Fibroblast of skin of abdomen (primary cell): ENCODE measurements at regions not wholly inside any gene's neighbourhood (a gene's known extent, or its start where the extent isn't known, plus 50 kb on each side); places are given as distances from the start of the nearest gene placed in this dataset.

Experiments used
- DNase-seq: peaks from one replicate; pipeline ENCODE4 v3.0.0-alpha.2; 2013

DNA sequence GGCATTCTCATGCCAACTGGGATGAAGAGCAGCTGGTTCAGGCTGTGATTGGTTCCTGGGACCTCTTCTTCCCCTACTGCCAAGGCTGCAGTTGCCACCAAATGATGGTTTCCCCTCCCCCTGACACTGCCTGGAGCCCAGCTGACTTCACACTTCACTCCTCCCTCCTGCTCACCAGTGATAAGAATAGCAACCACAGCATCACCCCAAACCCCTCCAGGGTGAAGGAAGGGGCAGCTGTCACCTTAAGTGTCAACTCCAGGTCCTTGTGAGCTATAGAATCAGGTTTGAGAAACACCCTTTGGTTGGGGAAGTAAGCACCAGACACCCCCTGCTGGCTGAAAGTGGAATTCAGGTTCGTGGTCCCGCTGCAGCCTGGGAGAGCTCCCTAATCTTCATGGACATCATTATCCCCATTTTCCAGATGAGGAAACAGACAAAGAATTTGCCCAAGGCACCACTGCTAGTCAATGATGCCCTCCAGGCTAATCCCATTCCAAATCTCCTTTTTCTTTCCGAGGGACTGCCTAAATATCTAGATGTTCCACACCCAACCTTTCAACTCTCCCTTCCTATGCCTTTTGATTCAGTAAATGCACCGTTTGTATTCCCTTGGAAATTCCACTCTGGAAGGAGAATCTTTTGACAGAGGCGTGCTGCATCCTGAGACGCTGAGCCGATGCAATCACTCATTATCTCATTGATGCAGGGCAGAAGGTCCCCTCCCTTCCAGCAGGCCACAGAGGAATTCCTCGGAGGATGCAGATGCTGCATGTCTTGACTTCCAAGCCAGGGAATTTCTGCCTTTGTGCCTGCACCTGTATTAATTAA is 50.6 kb upstream of the UQCRFS1 start:
- peak; percentile 33 for DNase-seq

DNA sequence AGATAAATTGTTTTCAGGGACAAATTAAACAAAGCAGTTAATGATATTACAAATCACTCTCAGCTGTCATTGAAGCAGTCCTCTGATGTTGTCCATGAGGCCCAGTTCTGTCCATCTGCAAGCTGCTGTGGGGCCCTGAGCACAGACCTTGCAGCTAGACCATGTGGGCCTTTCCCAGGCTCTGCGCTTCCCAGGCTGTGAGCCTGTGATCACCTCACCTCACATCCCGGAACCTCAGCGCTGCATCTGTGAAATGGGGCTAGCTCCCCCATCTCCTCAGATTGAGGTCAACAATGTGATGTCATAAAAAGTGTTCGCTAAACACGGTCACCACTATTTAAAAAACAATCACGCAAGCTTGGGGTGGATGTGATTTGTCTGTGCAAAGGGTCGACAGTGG is 51.9 kb upstream of the UQCRFS1 start:
- DNase-seq = no peak

DNA sequence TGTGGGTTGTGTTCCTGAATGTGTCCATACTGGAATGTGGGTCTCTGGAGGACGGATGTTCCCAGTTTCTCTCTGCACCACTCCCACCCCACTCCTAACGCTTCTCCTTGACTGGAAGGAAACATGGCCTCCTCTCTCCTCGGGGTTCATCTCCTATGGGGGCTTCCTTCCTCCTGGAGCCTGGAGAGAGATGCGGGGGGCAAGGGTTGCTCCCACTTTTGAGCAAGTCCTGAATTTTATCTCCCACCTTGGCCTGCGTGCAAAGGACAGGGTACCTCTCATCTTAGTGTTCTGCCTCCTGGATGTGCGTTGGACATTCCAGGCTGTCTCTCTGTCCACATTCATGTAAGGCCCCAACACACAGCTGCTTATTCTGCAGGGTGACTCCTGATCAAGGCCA is 52.5 kb upstream of the UQCRFS1 start:
- DNase-seq = no peak

DNA sequence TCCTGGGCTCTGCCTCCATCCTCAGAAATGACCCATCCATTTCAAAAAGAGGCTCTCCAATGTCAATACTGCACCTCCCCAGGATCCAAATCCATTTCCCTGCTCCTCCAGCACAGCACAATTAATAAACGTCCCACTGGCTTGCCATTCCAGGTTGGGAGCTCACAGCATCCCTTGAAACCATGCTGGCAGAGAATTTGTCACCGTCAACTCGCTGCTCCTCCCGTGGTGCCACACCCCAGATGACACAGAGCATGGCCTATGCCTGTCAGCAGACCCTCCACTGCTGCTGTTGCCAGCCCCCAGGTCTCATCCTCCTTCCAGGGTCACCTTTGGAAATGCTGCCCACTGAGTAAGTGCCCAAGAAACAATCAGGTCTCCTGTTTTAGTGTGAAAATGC is 53.0 kb upstream of the UQCRFS1 start:
- no peak for DNase-seq

DNA sequence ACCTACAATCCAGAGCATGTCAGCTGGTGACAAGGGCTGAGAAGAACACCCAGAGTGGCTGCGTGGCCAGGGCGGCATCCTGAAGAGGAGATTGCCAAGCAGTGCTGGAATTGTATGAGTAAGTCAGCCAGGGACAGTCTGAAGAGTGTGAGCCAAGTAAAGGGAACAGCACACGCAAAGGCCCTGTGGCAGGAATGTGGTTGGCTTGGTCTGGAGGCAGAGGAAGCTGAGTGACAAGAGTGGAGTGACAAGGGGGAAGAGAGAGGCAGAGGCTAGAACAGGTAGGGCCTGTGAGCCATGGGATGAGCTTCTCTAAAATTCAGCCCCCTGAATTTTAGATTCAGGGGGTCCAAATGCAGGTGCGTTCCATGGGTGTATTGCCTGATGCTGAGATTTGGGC is 53.7 kb upstream of the UQCRFS1 start:
- no peak for DNase-seq

DNA sequence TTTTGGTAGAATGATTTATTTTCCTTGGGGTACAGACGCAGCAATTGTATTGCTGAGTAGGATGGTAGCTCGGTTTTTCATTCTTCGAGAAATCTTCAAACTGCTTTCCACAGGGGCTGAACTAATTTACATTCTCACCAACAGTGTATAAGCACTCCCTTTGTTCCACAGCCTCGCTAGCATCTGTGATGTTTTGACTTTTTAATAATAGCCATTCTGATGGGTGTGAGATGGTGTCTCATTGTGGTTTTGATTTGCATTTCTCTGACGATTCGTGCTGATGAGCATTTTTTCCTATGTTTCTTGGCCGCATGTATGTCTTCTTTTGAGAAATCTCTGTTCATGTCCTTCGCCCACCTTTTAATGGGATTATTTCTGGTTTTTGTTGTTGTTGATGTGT is 54.8 kb upstream of the UQCRFS1 start:
- no peak for DNase-seq

DNA sequence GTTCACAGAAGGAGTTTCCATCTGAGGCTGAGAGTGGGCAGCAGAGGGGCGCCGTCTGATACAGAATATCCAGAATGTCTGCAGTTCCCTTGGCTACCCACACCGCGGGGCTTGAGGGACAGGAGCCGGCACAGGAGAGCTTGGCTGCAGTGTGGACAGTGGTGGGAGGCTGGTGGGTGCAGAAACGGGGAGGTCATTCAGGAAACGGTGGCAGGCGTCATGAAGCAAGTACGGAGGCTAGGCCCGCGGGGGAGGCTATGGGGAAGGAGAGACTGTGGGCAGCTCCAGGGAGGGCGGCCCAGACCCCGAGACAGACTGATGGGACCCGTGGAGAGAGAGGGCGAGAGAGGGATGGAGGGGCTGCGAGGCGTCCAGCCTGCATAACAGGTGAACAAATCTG is 55.2 kb upstream of the UQCRFS1 start:
- no peak for DNase-seq

DNA sequence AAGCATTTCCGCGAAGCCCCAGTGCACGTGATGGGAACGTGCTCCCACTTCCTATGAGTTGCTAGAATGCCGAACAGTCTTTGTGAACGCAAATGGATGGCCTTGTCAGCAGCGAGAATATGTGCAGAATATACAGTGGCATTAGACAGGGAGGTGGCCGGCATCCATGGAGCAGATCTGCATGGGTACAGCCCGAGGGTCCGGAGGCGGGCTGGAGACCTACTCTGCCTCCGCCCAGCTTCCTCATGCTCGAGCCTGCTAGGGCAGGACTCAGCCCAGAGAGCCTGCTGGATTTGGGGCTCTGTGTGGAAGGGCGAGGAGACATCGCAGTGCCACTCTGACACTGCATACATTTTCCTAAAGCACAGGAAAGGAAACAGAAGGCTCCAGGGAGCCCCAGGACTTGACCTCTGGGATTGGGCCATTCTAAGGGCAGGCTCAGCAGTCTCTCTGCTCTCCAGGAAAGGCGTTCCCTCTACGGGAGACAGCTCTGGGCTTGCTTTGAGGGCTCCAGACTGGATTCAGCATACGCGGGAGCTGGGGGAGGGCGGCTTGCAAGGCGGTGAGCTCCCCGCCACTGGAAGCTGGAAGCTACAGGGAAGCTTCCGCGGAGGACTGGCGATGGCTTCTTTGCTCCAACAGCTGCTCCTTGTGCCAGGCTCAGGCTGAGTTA is 55.9 kb upstream of the UQCRFS1 start:
- DNase-seq = no peak

DNA sequence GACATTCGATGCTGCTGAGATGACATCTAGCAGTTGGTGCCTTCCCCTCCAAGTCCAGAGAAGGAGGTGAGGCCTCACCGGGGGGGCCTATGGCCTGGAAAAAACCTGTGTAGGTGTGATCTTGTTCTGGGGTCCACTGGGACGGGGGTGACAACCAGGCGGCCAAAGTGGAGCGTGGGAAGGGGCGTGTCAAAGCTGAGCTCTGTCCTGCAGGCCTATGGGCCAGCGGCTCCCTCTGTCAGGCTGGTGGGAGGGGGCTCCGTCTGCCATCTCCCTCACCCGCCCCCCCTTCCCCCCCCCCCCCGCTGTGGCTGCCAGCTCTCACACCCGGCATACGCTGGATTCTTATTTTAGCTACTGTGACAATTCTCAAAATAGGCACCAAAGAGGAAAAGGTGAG is 56.7 kb upstream of the UQCRFS1 start:
- no peak for DNase-seq

DNA sequence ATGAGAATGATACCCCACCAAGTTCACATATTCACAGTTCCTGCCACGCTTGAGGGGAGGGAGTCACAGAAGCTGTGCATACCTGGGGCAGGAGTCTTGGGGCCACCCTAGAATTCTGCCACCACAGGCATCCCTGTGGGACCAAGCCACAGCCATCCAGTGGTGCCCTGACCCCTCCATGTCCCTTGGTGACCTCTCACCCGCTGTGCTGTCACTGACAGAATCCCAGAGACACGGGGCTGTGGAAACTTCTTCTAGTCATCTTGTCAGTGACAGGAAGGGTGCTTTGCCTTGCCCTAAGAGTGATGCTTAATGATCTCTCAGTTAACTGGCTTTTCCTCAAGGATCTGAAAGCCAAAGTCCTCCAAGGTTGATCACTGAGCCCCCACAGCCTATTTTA is 58.4 kb upstream of the UQCRFS1 start:
- DNase-seq = no peak

DNA sequence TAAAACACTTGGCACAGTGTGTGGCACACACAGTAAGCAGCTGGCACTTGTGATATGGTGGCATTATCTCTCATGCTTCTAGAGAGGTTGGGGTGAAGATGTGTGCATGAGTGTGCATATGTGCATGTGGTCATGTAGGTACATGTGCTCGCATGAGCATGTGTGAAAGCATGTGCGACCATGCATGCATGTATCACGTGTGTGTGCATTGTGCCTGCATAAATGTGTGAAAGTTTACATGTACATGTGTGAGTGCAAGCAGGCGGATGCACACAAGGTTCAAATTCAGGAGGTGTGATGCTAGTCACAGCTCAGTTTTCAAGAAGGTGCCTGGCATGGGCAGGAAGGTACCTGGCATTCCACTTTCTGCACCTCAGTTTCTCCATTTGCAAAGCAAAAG is 59.0 kb upstream of the UQCRFS1 start:
- no peak for DNase-seq

DNA sequence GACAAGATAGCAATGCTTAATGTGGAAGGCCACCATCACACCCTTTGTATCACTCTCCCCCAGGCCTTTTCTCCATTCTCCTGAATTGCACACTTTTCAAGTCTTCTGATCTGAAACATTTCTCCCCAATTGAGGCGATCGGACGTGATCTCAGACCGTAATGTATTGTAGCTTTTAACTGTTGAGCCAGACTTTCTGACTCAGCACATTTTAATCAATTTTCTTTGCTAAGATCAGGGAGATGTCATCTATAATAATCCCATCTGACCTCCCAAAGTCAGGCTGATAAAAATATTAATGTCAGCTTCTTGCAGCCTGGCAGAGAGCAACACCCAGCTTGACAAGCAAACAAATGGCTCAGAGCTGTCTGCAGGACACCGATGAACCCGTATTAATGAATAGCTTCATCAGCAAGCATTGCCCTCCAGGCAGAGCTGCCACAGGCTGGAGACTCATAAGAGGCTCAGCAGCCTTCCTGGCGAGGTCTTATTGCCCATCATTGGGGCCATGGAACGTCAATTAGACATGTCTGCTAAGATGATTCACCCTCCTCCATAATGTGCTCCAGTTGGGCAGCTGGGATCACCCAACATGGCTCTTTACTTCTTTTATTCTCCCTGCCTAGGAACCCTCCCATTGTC is 60.2 kb upstream of the UQCRFS1 start:
- DNase-seq = no peak

DNA sequence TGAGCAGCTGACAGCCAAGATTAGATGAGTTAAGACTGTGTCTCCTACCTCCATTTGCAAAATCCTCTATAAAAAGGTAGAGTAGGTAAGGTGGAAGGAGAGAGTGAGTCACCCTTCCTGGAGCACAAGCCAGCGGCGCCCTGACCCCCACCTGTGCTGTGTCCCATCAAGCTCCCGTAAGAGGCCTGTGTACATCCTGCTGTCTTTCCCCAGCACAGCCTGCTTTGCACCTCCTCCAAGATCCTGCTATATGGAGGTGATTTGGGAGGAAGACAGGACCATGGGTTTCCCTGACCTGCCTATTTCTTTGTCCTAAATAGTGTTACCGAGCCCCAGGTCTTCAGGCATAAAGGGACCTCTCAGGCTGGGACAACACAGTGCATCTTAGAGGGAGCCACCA is 62.3 kb upstream of the UQCRFS1 start:
- DNase-seq = no peak

DNA sequence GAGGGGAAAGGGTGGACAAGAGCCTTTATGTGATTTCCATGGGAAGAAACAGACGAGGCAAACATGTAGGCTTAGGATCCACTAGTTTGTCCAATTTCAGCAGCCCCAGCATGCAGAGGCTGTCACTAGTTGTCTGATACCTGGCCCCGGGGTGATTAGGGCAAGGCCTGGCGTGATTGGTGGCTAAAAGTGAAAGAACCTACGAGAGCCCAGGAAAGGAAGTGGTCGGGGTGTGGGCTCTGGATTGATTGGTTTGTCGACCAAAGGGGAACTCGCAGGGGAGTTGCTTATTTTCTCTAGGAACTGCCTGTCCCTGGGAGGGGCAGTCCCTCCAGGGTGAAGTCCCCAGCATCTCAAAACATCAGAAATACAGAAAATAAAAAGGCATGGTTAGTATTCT is 64.2 kb upstream of the UQCRFS1 start:
- DNase-seq = no peak

DNA sequence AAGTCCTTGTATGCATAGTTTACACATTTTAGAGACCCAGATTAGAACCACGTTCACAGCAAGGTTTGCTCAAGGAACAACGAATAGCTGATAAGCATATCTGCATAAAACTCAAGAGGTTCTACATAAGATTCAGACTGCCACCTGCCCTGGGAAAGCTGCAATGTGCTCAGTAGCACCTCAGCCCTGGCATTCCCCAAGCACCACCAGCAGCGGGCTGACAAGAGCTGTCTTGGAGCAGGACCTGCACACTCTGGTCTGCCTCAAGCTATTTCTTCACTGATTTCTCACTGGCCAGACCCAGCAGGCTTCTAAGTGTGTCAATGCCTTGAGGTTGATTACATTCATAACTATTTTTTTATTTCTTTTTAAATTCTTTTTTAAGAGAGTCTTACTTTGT is 65.8 kb upstream of the UQCRFS1 start:
- DNase-seq = no peak

DNA sequence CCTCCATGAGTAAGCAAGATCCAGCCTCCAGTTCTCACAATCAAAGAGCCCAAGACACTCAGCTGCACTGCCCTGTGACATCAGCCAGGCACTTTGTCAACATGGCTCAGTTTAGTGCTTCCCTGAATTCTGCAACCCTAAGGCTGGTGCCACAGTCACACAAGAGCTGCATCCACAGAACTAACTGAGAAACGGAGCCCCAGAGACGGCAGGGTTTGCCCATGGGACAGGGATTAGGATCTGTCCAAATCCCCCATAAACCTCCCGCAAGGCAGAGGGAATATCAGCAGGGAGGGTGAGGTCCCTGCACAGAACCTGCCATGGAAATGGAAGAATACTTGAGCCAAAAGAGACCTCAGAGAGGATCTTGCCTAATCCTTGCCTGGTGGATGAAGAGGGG is 70.4 kb upstream of the UQCRFS1 start:
- DNase-seq = no peak

DNA sequence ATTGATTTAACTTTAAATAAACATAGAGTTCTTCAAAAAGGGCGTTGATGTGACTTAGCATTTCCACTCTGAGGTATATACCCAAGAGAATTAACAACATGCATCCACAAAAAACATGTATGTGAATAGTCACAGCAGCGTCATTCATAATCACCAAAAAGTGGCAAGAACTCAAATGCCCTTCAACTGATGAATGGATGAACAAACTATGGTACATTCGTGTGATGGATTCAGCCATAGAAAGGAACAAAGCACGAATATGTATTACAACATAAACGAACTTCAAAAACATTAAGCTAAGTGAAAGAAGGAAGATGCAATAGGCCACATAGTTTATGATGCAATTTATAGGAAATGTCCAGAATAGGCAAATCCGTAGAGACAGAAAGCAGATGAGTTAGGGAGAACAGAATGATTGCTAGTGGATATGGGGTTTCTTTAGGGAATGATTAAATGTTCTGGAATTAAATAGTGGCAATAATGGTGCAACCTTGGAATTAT is 72.3 kb upstream of the UQCRFS1 start:
- DNase-seq = no peak

DNA sequence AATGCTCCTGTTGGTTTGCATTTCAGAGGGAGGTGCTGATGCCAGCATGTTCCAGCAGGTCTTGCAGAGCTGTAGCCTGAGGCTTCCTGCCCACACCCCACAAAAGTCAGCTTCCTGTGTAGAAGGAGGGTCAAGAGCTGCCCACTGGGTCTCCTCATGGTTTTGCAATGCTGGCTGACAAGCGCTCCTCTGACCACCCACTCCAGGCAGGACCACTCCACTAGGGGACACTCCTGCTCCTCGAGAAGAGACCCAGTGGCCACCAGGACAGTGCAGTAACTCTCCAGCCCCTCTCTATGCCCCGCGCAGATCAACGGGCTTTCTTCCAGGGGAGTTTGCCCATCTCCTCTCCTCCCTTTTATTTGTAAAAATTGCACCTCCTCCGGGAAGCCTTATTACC is 72.9 kb upstream of the UQCRFS1 start:
- DNase-seq = no peak

DNA sequence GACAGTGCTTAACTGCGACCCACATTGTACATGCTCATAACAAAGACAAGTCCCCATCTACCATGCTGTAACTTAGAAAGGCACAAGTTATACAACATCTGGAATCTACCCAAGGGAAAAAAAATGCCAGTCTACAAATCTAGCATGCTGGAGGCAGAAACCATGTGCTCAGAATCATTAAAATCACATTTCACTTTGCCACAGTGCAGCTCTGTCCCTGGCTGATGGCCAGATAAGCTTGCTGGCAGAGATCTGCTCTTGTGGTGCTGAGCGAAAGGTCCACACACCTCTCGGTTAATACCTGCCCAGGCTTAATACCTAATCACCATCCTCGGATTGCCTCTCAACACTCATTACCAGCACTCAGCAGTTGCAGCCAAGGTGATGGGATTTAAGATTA is 74.1 kb upstream of the UQCRFS1 start:
- no peak for DNase-seq

DNA sequence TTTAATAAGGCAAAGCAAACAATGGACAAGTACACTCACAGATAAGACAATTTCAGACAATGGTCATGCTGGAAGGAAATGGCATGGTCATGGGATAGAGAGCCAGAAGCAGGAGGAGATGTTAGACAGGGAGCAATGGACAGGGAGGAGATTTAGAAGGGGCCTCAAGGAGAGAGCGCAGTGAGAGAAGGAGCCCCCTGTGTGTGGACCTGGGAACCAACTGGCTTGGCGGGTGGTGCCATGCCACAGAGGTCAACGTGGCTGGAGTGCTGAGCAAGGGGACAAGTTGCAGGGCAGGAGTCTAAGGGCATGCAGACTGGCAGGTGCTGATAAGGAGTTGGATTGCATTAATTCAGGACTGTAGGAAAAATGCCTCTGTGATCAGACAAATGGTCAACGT is 75.3 kb upstream of the UQCRFS1 start:
- no peak for DNase-seq

DNA sequence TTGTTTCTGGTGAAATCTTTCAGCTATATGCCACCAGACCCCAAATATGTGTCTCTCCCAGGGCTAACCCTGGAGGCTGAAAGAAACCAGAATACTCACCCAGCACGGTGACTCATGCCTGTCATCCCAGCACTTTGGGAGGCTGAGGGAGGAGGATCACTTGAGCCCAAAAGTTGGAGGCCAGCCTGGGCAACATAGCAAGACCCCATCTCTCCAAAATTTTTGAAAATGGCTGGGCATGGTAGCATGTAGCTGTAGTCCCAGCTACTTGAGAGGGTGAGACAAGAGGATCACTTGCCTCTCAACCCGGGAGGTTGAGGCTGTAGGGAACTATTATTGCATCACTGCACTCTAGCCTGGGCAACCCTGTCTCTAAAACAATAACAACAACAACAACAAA is 76.1 kb upstream of the UQCRFS1 start:
- no peak for DNase-seq

DNA sequence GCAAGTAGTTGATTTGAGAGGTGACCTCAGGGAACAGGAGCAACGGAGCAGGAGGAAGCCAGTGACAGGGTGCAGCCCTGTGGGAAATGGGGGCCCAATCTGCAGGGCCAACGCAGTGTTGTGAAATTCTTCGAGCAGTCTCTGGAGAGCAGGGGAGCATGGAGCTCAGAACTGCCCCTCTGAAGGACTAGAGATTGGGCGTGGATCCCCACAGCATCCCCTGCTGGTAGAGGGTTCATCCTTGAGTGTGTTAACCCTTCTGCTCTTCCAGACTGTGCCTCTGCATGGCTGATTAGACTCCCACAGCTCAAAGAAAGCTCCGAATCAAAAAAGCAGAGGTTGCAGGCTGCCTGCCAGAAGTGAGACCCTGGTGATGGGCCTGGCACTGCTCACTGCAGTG is 77.9 kb upstream of the UQCRFS1 start:
- no peak for DNase-seq

DNA sequence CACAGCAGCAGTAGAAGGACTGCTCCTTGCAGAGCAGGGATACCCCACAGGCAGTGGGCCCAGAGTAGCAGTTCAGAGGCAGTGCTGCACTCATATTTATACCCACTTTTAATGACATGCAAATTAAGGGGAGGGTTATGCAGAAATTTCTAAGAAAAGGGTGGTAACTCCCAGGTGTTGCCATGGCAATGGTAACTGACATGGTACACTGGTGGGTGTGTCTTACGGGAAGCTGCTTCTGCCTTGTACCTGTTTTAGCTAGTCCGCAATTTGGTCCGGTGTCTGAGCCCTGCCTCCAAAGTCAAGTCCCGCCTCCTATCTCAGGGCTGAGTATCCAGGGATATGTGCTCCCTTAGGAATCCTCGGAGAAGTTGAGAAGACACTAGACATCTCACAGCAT is 79.2 kb upstream of the UQCRFS1 start:
- no peak for DNase-seq

DNA sequence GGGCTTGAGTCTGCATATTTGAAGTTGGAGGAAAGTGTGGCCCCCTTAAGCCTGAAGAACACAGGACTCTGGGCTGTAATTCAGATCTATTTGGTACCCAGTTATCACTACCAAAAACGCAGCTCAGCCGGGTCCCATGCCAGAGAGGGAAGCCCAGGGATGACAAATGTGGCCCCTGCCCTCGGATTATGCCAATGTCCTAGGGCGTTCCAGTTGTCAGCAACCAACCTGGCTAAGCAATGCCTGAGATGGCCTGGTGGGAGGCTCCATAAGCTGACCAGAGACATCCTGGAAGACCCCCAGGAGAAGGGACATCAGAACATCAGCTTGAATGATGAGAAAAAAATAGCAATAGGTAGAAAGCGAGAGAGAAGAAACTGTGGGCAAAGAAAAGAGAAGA is 79.6 kb upstream of the UQCRFS1 start:
- no peak for DNase-seq
